Psoas muscle (tissue), 7 donors: ENCODE measurements at regions not wholly inside any gene's neighbourhood (a gene's known extent, or its start where the extent isn't known, plus 50 kb on each side); places are given as distances from the start of the nearest gene placed in this dataset.

Experiments used
- ATAC-seq, 4 donors: fragments of 200-7000 bp; cut with Tn5 transposase; one replicate each; pipeline ENCODE4 v1.9.1; 2020; ENCODE audit warnings: moderate library complexity in 3 of 4, mild to moderate bottlenecking in 2 of 4
- DNase-seq, 2 donors: peaks; one replicate each; pipeline ENCODE4 v3.0.0-alpha.2; 2020
- H3K27ac ChIP-seq: fragments of 200-600 bp; one replicate; pipeline ENCODE4 v1.8.0; 2022
- H3K27me3 ChIP-seq, 3 donors: fragments of 200-600 bp in 1 of 3; one replicate each; pipeline versions ENCODE4 v1.6.1 to v1.8.0; 2013 to 2022; ENCODE audit warnings: low read length in 2 of 3, mild to moderate bottlenecking in 2 of 3, moderate library complexity in 1 of 3; ENCODE audit not compliant: insufficient read depth in 3 of 3
- H3K36me3 ChIP-seq, 2 donors: fragments of 200-600 bp in 1 of 2; one replicate each; pipeline versions ENCODE4 v1.6.1 to v1.8.0; 2013 to 2022; ENCODE audit warnings: low read depth in 1 of 2, mild to moderate bottlenecking in 1 of 2, moderate library complexity in 1 of 2; ENCODE audit not compliant: insufficient read depth in 1 of 2
- H3K4me1 ChIP-seq: fragments of 200-600 bp; one replicate; pipeline ENCODE4 v1.8.0; 2022
- H3K4me3 ChIP-seq: fragments of 200-600 bp; one replicate; pipeline ENCODE4 v1.8.0; 2022; ENCODE audit warnings: mild to moderate bottlenecking
- H3K9me3 ChIP-seq: fragments of 200-600 bp; one replicate; pipeline ENCODE4 v1.8.0; 2022
- CTCF ChIP-seq: fragments of 200-600 bp; IDR thresholded peaks from one replicate; pipeline ENCODE4 v1.8.0; 2022; ENCODE audit warnings: antibody characterized with exemption
- whole genome bisulfite sequencing, 3 donors: extraction: QIAGEN DNeasy Blood & Tissue Kit; methylation state at CpG; one replicate each; pipeline versions ENCODE4 v1.1.6 to v1.1.7; 2013; 5-methylcytosine and 5-hydroxymethylcytosine counted together
- intact Hi-C, 2 donors: fragments of 100-400 bp; cut with DNase I; formaldehyde crosslinking; loops; one replicate each; pipeline versions ENCODE4 v1.11.0 to v1.14.2; 2022
- donor health status: healthy with polysubstance abuse.
- donor health status: DM: no; HTN: no; CAD: no; lungs with moderate emphysema.
- donor health status: Bipolar disorder and iron deficiency.
- donor health status: healthy.
- donor health status: DM: yes; HTN: yes; CAD: no.
- donor health status: DM: no; HTN: no; CAD: no.
- donor health status: DM: yes; HTN: yes; CAD: no.

- Histone ChIP-seq H3K27ac (no peak overlapping the region), H3K36me3 (no peaks in the 10 kb centered on the region), H3K9me3 (no peaks in the 10 kb centered on the region), H3K4me1 (no peaks in the 10 kb centered on the region), H3K4me3 (no peak overlapping the region), H3K27me3 (no peaks in the 10 kb centered on the region)
- no peak for DNase-seq
- no peak for TF ChIP-seq CTCF
- intact Hi-C loops = no loop called here
- WGBS, 3 donors = 73 to 85% (median 80%) methylated on average over 3 of the region's 3 CpGs
- no peak for ATAC-seq
Measured at GRCh38 chr7:83793558-83793957, 144.6 kb upstream of the SEMA3E start.

GRCh38 chr7:83791737-83792136 lies 142.8 kb upstream of the SEMA3E start:
- TF ChIP-seq CTCF = no peak
- H3K36me3 ChIP-seq = no peaks in the 10 kb centered on the region
- H3K9me3 ChIP-seq = no peaks in the 10 kb centered on the region
- no peaks in the 10 kb centered on the region for H3K27me3 ChIP-seq
- DNase-seq (no peak), ATAC-seq (no peak)
- no peak overlapping the region for H3K4me3 ChIP-seq
- no peaks in the 10 kb centered on the region for H3K4me1 ChIP-seq
- no peak overlapping the region for H3K27ac ChIP-seq
- WGBS, 3 donors = 70 to 81% (median 72%) methylated on average over 1 of the region's 1 CpG
- intact Hi-C loops = no loop called here

- H3K4me3 ChIP-seq = no peak overlapping the region
- DNase-seq (no peak), ATAC-seq (no peak)
- no peaks in the 10 kb centered on the region for H3K36me3 ChIP-seq
- H3K9me3 ChIP-seq = no peaks in the 10 kb centered on the region
- intact Hi-C loops = no loop called here
- H3K27ac ChIP-seq = no peak overlapping the region
- no peaks in the 10 kb centered on the region for H3K27me3 ChIP-seq
- no peak for TF ChIP-seq CTCF
- H3K4me1 ChIP-seq = no peaks in the 10 kb centered on the region
- 78 to 90% (median 80%) methylated on average over 2 of the region's 2 CpGs for WGBS, 3 donors
Measured at GRCh38 chr7:83786858-83787257, 137.9 kb upstream of the SEMA3E start.

- WGBS, 3 donors = 85 to 88% (median 85%) methylated on average over 2 of the region's 2 CpGs
- ATAC-seq (no peak), DNase-seq (no peak)
- Histone ChIP-seq H3K9me3 (no peaks in the 10 kb centered on the region), H3K4me1 (no peaks in the 10 kb centered on the region), H3K27me3 (no peaks in the 10 kb centered on the region), H3K4me3 (no peak overlapping the region), H3K36me3 (no peaks in the 10 kb centered on the region), H3K27ac (no peak overlapping the region)
- intact Hi-C loops = no loop called here
- TF ChIP-seq CTCF = no peak
Measured at GRCh38 chr7:83782628-83783027, 133.7 kb upstream of the SEMA3E start.

- H3K4me3 ChIP-seq = no peak overlapping the region
Measured at GRCh38 chr7:83778073-83778443, 129.1 kb upstream of the SEMA3E start.

More at GRCh38 chr7:83778073-83778443, 129.1 kb upstream of the SEMA3E start:
- no peaks in the 10 kb centered on the region for H3K9me3 ChIP-seq
- H3K4me1 ChIP-seq = no peaks in the 10 kb centered on the region
- H3K27ac ChIP-seq = no peak overlapping the region
- intact Hi-C loops = no loop called here
- H3K27me3 ChIP-seq = no peaks in the 10 kb centered on the region
- DNase-seq (no peak), ATAC-seq (no peak)
- 65 to 76% (median 69%) methylated on average over 1 of the region's 1 CpG for WGBS, 3 donors
- H3K36me3 ChIP-seq = no peaks in the 10 kb centered on the region
- TF ChIP-seq CTCF = no peak
